ENCODE measurements at regions not wholly inside any gene's neighbourhood (a gene's known extent, or its start where the extent isn't known, plus 50 kb on each side); places are given as distances from the start of the nearest gene placed in this dataset.

GRCh38 chr21:22125581-22125980, 1127.4 kb downstream of the NCAM2 start:
- H3K27me3 ChIP-seq: no peaks in the 10 kb centered on the region
- no peak for TF ChIP-seq POLR2AphosphoS5 (IDR thresholded peaks at IDR 0.05)
- no peak for TF ChIP-seq POLR2A (IDR thresholded peaks at IDR 0.05)
- no peak for TF ChIP-seq CTCF (IDR thresholded peaks at IDR 0.05)
- no peaks in the 10 kb centered on the region for H3K36me3 ChIP-seq
- H3K4me3 ChIP-seq: no peak overlapping the region
- peaks cover 0 to 4% of the 10 kb centered on the region in 2 donors for H3K9me3 ChIP-seq
- no peak overlapping the region for H3K27ac ChIP-seq
- intact Hi-C loops (cut with DNase I; ENCODE audit: low total_unique reads): no loop called here
- no peak for DNase-seq (ENCODE audit: low spot score in 2 of 2)
- no peaks in the 10 kb centered on the region for H3K4me1 ChIP-seq

GRCh38 chr21:22128671-22129070, 1130.5 kb downstream of the NCAM2 start:
- H3K27me3 ChIP-seq: no peaks in the 10 kb centered on the region
- no peaks in the 10 kb centered on the region for H3K9me3 ChIP-seq
- H3K4me3 ChIP-seq: no peak overlapping the region
- no peaks in the 10 kb centered on the region for H3K36me3 ChIP-seq
- no peak overlapping the region for H3K27ac ChIP-seq
- H3K4me1 ChIP-seq: no peaks in the 10 kb centered on the region
- TF ChIP-seq CTCF (IDR thresholded peaks at IDR 0.05) (no peak), POLR2A (IDR thresholded peaks at IDR 0.05) (no peak)
- intact Hi-C loops (cut with DNase I; ENCODE audit: low total_unique reads): no loop called here
- no peak for DNase-seq (ENCODE audit: low spot score in 2 of 2)

- no peaks in the 10 kb centered on the region for H3K9me3 ChIP-seq
- no peak overlapping the region for H3K4me3 ChIP-seq
- TF ChIP-seq POLR2A (IDR thresholded peaks at IDR 0.05) (no peak), CTCF (IDR thresholded peaks at IDR 0.05) (no peak), POLR2AphosphoS5 (IDR thresholded peaks at IDR 0.05) (no peak)
- H3K27me3 ChIP-seq: no peaks in the 10 kb centered on the region
- no peak for DNase-seq (ENCODE audit: low spot score in 2 of 2)
- no peak overlapping the region for H3K27ac ChIP-seq
- H3K4me1 ChIP-seq: no peaks in the 10 kb centered on the region
- H3K36me3 ChIP-seq: no peaks in the 10 kb centered on the region
- intact Hi-C loops (cut with DNase I; ENCODE audit: low total_unique reads): no loop called here
Measured at GRCh38 chr21:22132358-22133071, 1134.3 kb downstream of the NCAM2 start.

GRCh38 chr21:22136740-22137139, 1138.5 kb downstream of the NCAM2 start:
- Histone ChIP-seq H3K27ac (no peak overlapping the region), H3K36me3 (no peaks in the 10 kb centered on the region), H3K4me1 (no peaks in the 10 kb centered on the region), H3K27me3 (no peaks in the 10 kb centered on the region), H3K4me3 (no peak overlapping the region), H3K9me3 (no peaks in the 10 kb centered on the region)
- intact Hi-C loops (cut with DNase I; ENCODE audit: low total_unique reads): no loop called here
- DNase-seq (ENCODE audit: low spot score in 2 of 2): no peak
- TF ChIP-seq CTCF (IDR thresholded peaks at IDR 0.05) (no peak), POLR2AphosphoS5 (IDR thresholded peaks at IDR 0.05) (no peak), POLR2A (IDR thresholded peaks at IDR 0.05) (no peak)

GRCh38 chr21:22138297-22139016, 1140.2 kb downstream of the NCAM2 start:
- Histone ChIP-seq H3K4me1 (no peaks in the 10 kb centered on the region), H3K4me3 (no peak overlapping the region), H3K27me3 (no peaks in the 10 kb centered on the region), H3K36me3 (no peaks in the 10 kb centered on the region), H3K27ac (no peak overlapping the region), H3K9me3 (no peaks in the 10 kb centered on the region)
- DNase-seq (ENCODE audit: low spot score in 2 of 2): no peak
- no peak for TF ChIP-seq POLR2A (IDR thresholded peaks at IDR 0.05)
- TF ChIP-seq CTCF (IDR thresholded peaks at IDR 0.05): no peak
- no peak for TF ChIP-seq POLR2AphosphoS5 (IDR thresholded peaks at IDR 0.05)
- intact Hi-C loops (cut with DNase I; ENCODE audit: low total_unique reads): no loop called here

Measured in breast epithelium (tissue), 4 donors.